Loucy (cell line): ENCODE measurements at regions not wholly inside any gene's neighbourhood (a gene's known extent, or its start where the extent isn't known, plus 50 kb on each side); places are given as distances from the start of the nearest gene placed in this dataset.

Source experiments
- H2AFZ ChIP-seq: fragments of 200-600 bp; sonication (generic); 2 replicates; pipeline ENCODE4 v1.6.0; 2016; ENCODE audit warnings: antibody characterized with exemption, mild to moderate bottlenecking, low read length, moderate library complexity
- H3F3A ChIP-seq: fragments of 200-600 bp; 2 replicates; pipeline ENCODE4 v1.6.0; 2016; ENCODE audit warnings: antibody characterized with exemption, low read depth, mild to moderate bottlenecking
- H3K27me3 ChIP-seq: fragments of 200-600 bp; sonication (generic); 2 replicates; pipeline ENCODE4 v1.6.1; 2014; ENCODE audit warnings: low read length, mild to moderate bottlenecking; ENCODE audit not compliant: insufficient read depth, poor library complexity, severe bottlenecking
- H3K36me3 ChIP-seq: fragments of 200-600 bp; sonication (generic); 2 replicates; pipeline ENCODE4 v1.6.1; 2016; ENCODE audit warnings: low read length; ENCODE audit not compliant: insufficient read depth
- H3K4me1 ChIP-seq: fragments of 200-600 bp; sonication (generic); 2 replicates; pipeline ENCODE4 v1.5.1; 2014; ENCODE audit warnings: low read length, mild to moderate bottlenecking; ENCODE audit not compliant: insufficient read depth, poor library complexity, severe bottlenecking
- H3K4me2 ChIP-seq: fragments of 200-600 bp; sonication (generic); 2 replicates; pipeline ENCODE4 v1.6.0; 2014; ENCODE audit warnings: antibody characterized with exemption, low read length, low read depth, mild to moderate bottlenecking; ENCODE audit not compliant: poor library complexity, severe bottlenecking
- H3K4me3 ChIP-seq: fragments of 200-600 bp; sonication (generic); 2 replicates; pipeline ENCODE4 v1.5.1; 2014; ENCODE audit warnings: low read length, mild to moderate bottlenecking, mixed read lengths; ENCODE audit not compliant: poor library complexity, severe bottlenecking
- H3K79me2 ChIP-seq: fragments of 200-600 bp; sonication (generic); 2 replicates; pipeline ENCODE4 v1.6.1; 2014; ENCODE audit warnings: low read length; ENCODE audit not compliant: insufficient read depth
- H3K9ac ChIP-seq: fragments of 200-600 bp; sonication (generic); 2 replicates; pipeline ENCODE4 v1.6.0; 2014; ENCODE audit warnings: mild to moderate bottlenecking, low read depth, low read length, moderate library complexity; ENCODE audit not compliant: poor library complexity, severe bottlenecking
- H3K9me2 ChIP-seq: fragments of 200-600 bp; sonication (generic); replicated peaks from 2 replicates; pipeline ENCODE4 v1.6.1; 2016; ENCODE audit warnings: low read depth, low read length, mixed read lengths
- H3K9me3 ChIP-seq: fragments of 200-600 bp; sonication (generic); 2 replicates; pipeline ENCODE4 v1.6.1; 2014; ENCODE audit warnings: mild to moderate bottlenecking, antibody characterized with exemption, low read length, low read depth; ENCODE audit not compliant: insufficient read depth
- H4K20me1 ChIP-seq: fragments of 200-600 bp; sonication (generic); 2 replicates; pipeline ENCODE4 v1.6.0; 2014; ENCODE audit warnings: antibody characterized with exemption, low read length, mild to moderate bottlenecking; ENCODE audit not compliant: insufficient read depth, poor library complexity, severe bottlenecking
- EZH2phosphoT487 ChIP-seq: fragments of 200-600 bp; IDR thresholded peaks from 2 replicates; pipeline ENCODE4 v1.6.1; 2018; ENCODE audit warnings: antibody characterized with exemption, mild to moderate bottlenecking, moderate library complexity, borderline replicate concordance
- TF ChIP-seq, protein P1 (sequence below): fragments of 200-600 bp; sonication (generic); conservative IDR thresholded peaks from 2 replicates; pipeline ENCODE4 v1.5.1; 2014; ENCODE audit warnings: mild to moderate bottlenecking, antibody characterized with exemption, low read length

- H4K20me1 ChIP-seq = no peaks in the 10 kb centered on the region
- H3K36me3 ChIP-seq = no peaks in the 10 kb centered on the region
- H3K4me2 ChIP-seq = no peak overlapping the region
- no peaks in the 10 kb centered on the region for H3F3A ChIP-seq
- no peaks in the 10 kb centered on the region for H3K9me3 ChIP-seq
- H3K79me2 ChIP-seq = no peaks in the 10 kb centered on the region
- H3K4me3 ChIP-seq = no peak overlapping the region
- H3K9ac ChIP-seq = no peak overlapping the region
- H3K27me3 ChIP-seq = peaks cover 4% of the 10 kb centered on the region
- TF ChIP-seq EZH2phosphoT487 = no peak
- TF ChIP-seq, protein P1, sequence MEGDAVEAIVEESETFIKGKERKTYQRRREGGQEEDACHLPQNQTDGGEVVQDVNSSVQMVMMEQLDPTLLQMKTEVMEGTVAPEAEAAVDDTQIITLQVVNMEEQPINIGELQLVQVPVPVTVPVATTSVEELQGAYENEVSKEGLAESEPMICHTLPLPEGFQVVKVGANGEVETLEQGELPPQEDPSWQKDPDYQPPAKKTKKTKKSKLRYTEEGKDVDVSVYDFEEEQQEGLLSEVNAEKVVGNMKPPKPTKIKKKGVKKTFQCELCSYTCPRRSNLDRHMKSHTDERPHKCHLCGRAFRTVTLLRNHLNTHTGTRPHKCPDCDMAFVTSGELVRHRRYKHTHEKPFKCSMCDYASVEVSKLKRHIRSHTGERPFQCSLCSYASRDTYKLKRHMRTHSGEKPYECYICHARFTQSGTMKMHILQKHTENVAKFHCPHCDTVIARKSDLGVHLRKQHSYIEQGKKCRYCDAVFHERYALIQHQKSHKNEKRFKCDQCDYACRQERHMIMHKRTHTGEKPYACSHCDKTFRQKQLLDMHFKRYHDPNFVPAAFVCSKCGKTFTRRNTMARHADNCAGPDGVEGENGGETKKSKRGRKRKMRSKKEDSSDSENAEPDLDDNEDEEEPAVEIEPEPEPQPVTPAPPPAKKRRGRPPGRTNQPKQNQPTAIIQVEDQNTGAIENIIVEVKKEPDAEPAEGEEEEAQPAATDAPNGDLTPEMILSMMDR = no peak
- no peaks in the 10 kb centered on the region for H3K4me1 ChIP-seq
- H3K9me2 ChIP-seq = no peaks in the 10 kb centered on the region
- no peak overlapping the region for H2AFZ ChIP-seq
Observed at GRCh38 chr9:88642336-88642735, 107.4 kb downstream of the NXNL2 start.

DNA sequence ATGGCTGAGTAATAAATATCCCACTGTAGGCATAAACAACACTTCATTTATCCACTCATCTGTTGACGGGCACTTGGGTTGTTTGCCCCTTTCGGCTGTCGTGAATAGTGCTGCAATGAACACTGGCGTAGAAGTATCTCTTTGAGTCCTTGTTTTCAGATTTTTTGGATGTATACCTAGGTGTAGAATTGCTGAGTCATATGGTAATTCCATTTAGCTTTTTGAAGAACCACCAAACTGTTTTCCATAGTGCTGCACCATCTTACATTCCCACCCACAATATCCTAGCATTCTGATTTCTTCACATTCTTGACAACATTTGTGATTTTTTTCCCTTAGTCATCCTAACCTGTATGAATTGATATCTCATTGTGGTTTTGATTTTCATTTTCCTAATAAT lies 109.0 kb downstream of the NXNL2 start:
- no peaks in the 10 kb centered on the region for H3F3A ChIP-seq
- H3K9me2 ChIP-seq = no peaks in the 10 kb centered on the region
- no peaks in the 10 kb centered on the region for H4K20me1 ChIP-seq
- H3K36me3 ChIP-seq = no peaks in the 10 kb centered on the region
- no peaks in the 10 kb centered on the region for H3K9me3 ChIP-seq
- H3K79me2 ChIP-seq = no peaks in the 10 kb centered on the region
- no peak overlapping the region for H3K9ac ChIP-seq
- H3K4me1 ChIP-seq = no peaks in the 10 kb centered on the region
- H3K4me2 ChIP-seq = no peak overlapping the region
- no peak overlapping the region for H2AFZ ChIP-seq
- H3K4me3 ChIP-seq = no peak overlapping the region
- no peaks in the 10 kb centered on the region for H3K27me3 ChIP-seq
- TF ChIP-seq, protein P1 = no peak
- no peak for TF ChIP-seq EZH2phosphoT487

GRCh38 chr9:88645172-88645878 lies 110.3 kb downstream of the NXNL2 start:
- Histone ChIP-seq H3K4me3 (no peak overlapping the region), H3K4me1 (no peaks in the 10 kb centered on the region), H3K27me3 (no peaks in the 10 kb centered on the region), H3K4me2 (no peak overlapping the region), H3F3A (no peaks in the 10 kb centered on the region), H4K20me1 (no peaks in the 10 kb centered on the region), H2AFZ (no peak overlapping the region), H3K9ac (no peak overlapping the region), H3K79me2 (no peaks in the 10 kb centered on the region), H3K36me3 (no peaks in the 10 kb centered on the region), H3K9me3 (no peaks in the 10 kb centered on the region), H3K9me2 (no peaks in the 10 kb centered on the region)
- TF ChIP-seq, protein P1 = no peak
- TF ChIP-seq EZH2phosphoT487 = no peak
